DND-41 (cell line): ENCODE measurements at regions not wholly inside any gene's neighbourhood (a gene's known extent, or its start where the extent isn't known, plus 50 kb on each side); places are given as distances from the start of the nearest gene placed in this dataset.

Experiments
- ATAC-seq: fragments of 200-7000 bp; cut with Tn5 transposase; 3 replicates; pipeline ENCODE4 v1.9.1; 2021; ENCODE audit warnings: low read depth; ENCODE audit not compliant: insufficient read depth
- DNase-seq: peaks from one replicate; pipeline ENCODE4 v3.0.0-alpha.2; 2020
- H2AFZ ChIP-seq: 2 replicates; pipeline ENCODE4 v1.6.0; 2012; ENCODE audit warnings: low read depth, low read length
- H3K27ac ChIP-seq: 2 replicates; pipeline ENCODE4 v1.5.1; 2012; ENCODE audit warnings: low read length, inconsistent platforms
- H3K27me3 ChIP-seq: fragments of 200-600 bp; sonication (generic); 2 replicates; pipeline ENCODE4 v1.6.0; 2012; ENCODE audit warnings: low read length, mild to moderate bottlenecking, inconsistent platforms; ENCODE audit not compliant: insufficient read depth, poor library complexity
- H3K36me3 ChIP-seq: 2 replicates; pipeline ENCODE4 v1.5.1; 2012; ENCODE audit warnings: low read length, inconsistent platforms; ENCODE audit not compliant: insufficient read depth
- H3K4me1 ChIP-seq: 2 replicates; pipeline ENCODE4 v1.5.1; 2012; ENCODE audit warnings: mild to moderate bottlenecking, low read length; ENCODE audit not compliant: insufficient read depth
- H3K4me2 ChIP-seq: 2 replicates; pipeline ENCODE4 v1.6.0; 2012; ENCODE audit warnings: mild to moderate bottlenecking, moderate library complexity, low read length, inconsistent platforms; ENCODE audit not compliant: insufficient read depth
- H3K4me3 ChIP-seq, 2 experiments: fragments of 200-600 bp in 1 of 2; shearing (Covaris generic) in 1 of 2; 2 replicates each; pipeline ENCODE4 v1.5.1; 2012 to 2016; ENCODE audit warnings: inconsistent platforms in 2 of 2, low read length in 2 of 2, mild to moderate bottlenecking in 2 of 2, low read depth in 1 of 2, moderate library complexity in 1 of 2
- H3K79me2 ChIP-seq: 2 replicates; pipeline ENCODE4 v1.6.0; 2012; ENCODE audit warnings: low read length, inconsistent platforms; ENCODE audit not compliant: insufficient read depth
- H3K9ac ChIP-seq: 2 replicates; pipeline ENCODE4 v1.6.0; 2012; ENCODE audit warnings: low read depth, mild to moderate bottlenecking, inconsistent platforms, low read length, moderate library complexity
- H3K9me3 ChIP-seq: 2 replicates; pipeline ENCODE4 v1.5.1; 2012; ENCODE audit warnings: low read length, moderate library complexity, mild to moderate bottlenecking, inconsistent platforms; ENCODE audit not compliant: insufficient read depth, severe bottlenecking
- H4K20me1 ChIP-seq: 2 replicates; pipeline ENCODE4 v1.6.0; 2012; ENCODE audit warnings: low read length; ENCODE audit not compliant: insufficient read depth
- CTCF ChIP-seq: IDR thresholded peaks from 2 replicates; pipeline ENCODE4 v1.5.1; 2012; ENCODE audit warnings: borderline replicate concordance, low read length, moderate library complexity, mild to moderate bottlenecking; ENCODE audit not compliant: poor library complexity, severe bottlenecking; ENCODE audit errors: extremely low read depth
- EZH2 ChIP-seq: IDR thresholded peaks from 3 replicates; pipeline ENCODE4 v1.6.1; 2012; ENCODE audit warnings: borderline replicate concordance, low read depth, mild to moderate bottlenecking, moderate library complexity, low read length, inconsistent platforms; ENCODE audit not compliant: severe bottlenecking

- H3K4me2 ChIP-seq: no peak overlapping the region
- H3K27ac ChIP-seq: no peak overlapping the region
- H3K4me3 ChIP-seq: no peak overlapping the region
- H2AFZ ChIP-seq: no peak overlapping the region
- no peaks in the 10 kb centered on the region for H4K20me1 ChIP-seq
- no peaks in the 10 kb centered on the region for H3K9me3 ChIP-seq
- no peak for DNase-seq
- H3K9ac ChIP-seq: no peak overlapping the region
- H3K36me3 ChIP-seq: no peaks in the 10 kb centered on the region
- ATAC-seq: no peak
- TF ChIP-seq CTCF: no peak
- no peak for TF ChIP-seq EZH2
- no peaks in the 10 kb centered on the region for H3K79me2 ChIP-seq
- H3K27me3 ChIP-seq: peaks cover 13% of the 10 kb centered on the region
- H3K4me1 ChIP-seq: no peaks in the 10 kb centered on the region
These were observed 78.5 kb upstream of the KCND3 start for GRCh38 chr1:112067989-112068388.

GRCh38 chr1:112070677-112071076 lies 81.2 kb upstream of the KCND3 start:
- TF ChIP-seq EZH2 (no peak), CTCF (no peak)
- DNase-seq (no peak), ATAC-seq (no peak)
- no peak overlapping the region for H3K4me3 ChIP-seq
- H3K79me2 ChIP-seq: no peaks in the 10 kb centered on the region
- no peaks in the 10 kb centered on the region for H3K9me3 ChIP-seq
- no peak overlapping the region for H3K9ac ChIP-seq
- H2AFZ ChIP-seq: no peak overlapping the region
- no peaks in the 10 kb centered on the region for H3K36me3 ChIP-seq
- no peak overlapping the region for H3K27ac ChIP-seq
- H4K20me1 ChIP-seq: no peaks in the 10 kb centered on the region
- H3K4me1 ChIP-seq: no peaks in the 10 kb centered on the region
- peaks cover 4% of the 10 kb centered on the region for H3K27me3 ChIP-seq
- H3K4me2 ChIP-seq: no peak overlapping the region

GRCh38 chr1:112074711-112075110 lies 85.2 kb upstream of the KCND3 start:
- Histone ChIP-seq H3K36me3 (no peaks in the 10 kb centered on the region), H4K20me1 (no peaks in the 10 kb centered on the region), H3K9me3 (no peaks in the 10 kb centered on the region), H3K4me1 (no peaks in the 10 kb centered on the region), H2AFZ (no peak overlapping the region), H3K27ac (no peak overlapping the region), H3K27me3 (no peaks in the 10 kb centered on the region), H3K4me3 (no peak overlapping the region), H3K9ac (no peak overlapping the region), H3K4me2 (no peak overlapping the region), H3K79me2 (no peaks in the 10 kb centered on the region)
- TF ChIP-seq EZH2 (no peak), CTCF (no peak)
- ATAC-seq (no peak), DNase-seq (no peak)

- Histone ChIP-seq H3K4me3 (no peak overlapping the region), H3K27me3 (no peaks in the 10 kb centered on the region), H3K79me2 (no peaks in the 10 kb centered on the region), H3K9ac (no peak overlapping the region), H3K4me2 (no peak overlapping the region), H3K9me3 (no peaks in the 10 kb centered on the region), H3K4me1 (no peaks in the 10 kb centered on the region), H2AFZ (no peak overlapping the region), H3K36me3 (no peaks in the 10 kb centered on the region), H4K20me1 (no peaks in the 10 kb centered on the region), H3K27ac (no peak overlapping the region)
- TF ChIP-seq CTCF (no peak), EZH2 (no peak)
- no peak for ATAC-seq
- DNase-seq: no peak
These were observed 86.1 kb upstream of the KCND3 start for GRCh38 chr1:112075566-112075965.
